Neural cell (in vitro differentiated cells): ENCODE measurements at regions not wholly inside any gene's neighbourhood (a gene's known extent, or its start where the extent isn't known, plus 50 kb on each side); places are given as distances from the start of the nearest gene placed in this dataset.

Experiments used
- H2AFZ ChIP-seq: fragments of 200-600, 300-800 bp; sonication (generic), shearing (Covaris generic); 2 replicates; pipeline ENCODE4 v1.6.0; 2014; ENCODE audit warnings: low read depth, mild to moderate bottlenecking, antibody characterized with exemption, low read length, moderate library complexity
- H3F3A ChIP-seq: fragments of 200-600 bp; shearing (Covaris generic); 2 replicates; pipeline ENCODE4 v1.6.1; 2016; ENCODE audit warnings: mild to moderate bottlenecking, moderate library complexity, mixed read lengths, antibody characterized with exemption, low read length; ENCODE audit not compliant: insufficient read depth, poor library complexity, severe bottlenecking
- H3K27ac ChIP-seq: fragments of 200-600, 300-800 bp; sonication (generic), shearing (Covaris generic); 2 replicates; pipeline ENCODE4 v1.5.1; 2014; ENCODE audit warnings: mild to moderate bottlenecking, low read length, moderate library complexity
- H3K27me3 ChIP-seq: fragments of 300-800, 200-600 bp; sonication (generic), shearing (Covaris generic); 2 replicates; pipeline ENCODE4 v1.6.0; 2014; ENCODE audit warnings: mild to moderate bottlenecking, low read depth, low read length, moderate library complexity; ENCODE audit not compliant: insufficient read depth
- H3K36me3 ChIP-seq: fragments of 300-800, 200-600 bp; sonication (generic), shearing (Covaris generic); 2 replicates; pipeline ENCODE4 v1.5.1; 2014; ENCODE audit warnings: mild to moderate bottlenecking, antibody characterized with exemption, low read length, moderate library complexity; ENCODE audit not compliant: insufficient read depth
- H3K4me2 ChIP-seq: fragments of 300-800, 200-600 bp; sonication (generic), shearing (Covaris generic); 2 replicates; pipeline ENCODE4 v1.6.0; 2014; ENCODE audit warnings: mild to moderate bottlenecking, low read length
- H3K4me3 ChIP-seq: fragments of 300-800, 200-600 bp; sonication (generic), shearing (Covaris generic); 2 replicates; pipeline ENCODE4 v1.5.1; 2014; ENCODE audit warnings: mild to moderate bottlenecking, low read length, moderate library complexity
- H3K79me2 ChIP-seq: fragments of 200-600 bp; shearing (Covaris generic); replicated peaks from 2 replicates; pipeline ENCODE4 v1.6.0; 2014; ENCODE audit warnings: mild to moderate bottlenecking, low read length, moderate library complexity; ENCODE audit not compliant: insufficient read depth
- H3K9ac ChIP-seq: fragments of 300-800, 200-600 bp; sonication (generic), shearing (Covaris generic); 2 replicates; pipeline ENCODE4 v1.6.1; 2016; ENCODE audit warnings: mild to moderate bottlenecking, low read length, mixed read lengths
- H3K9me2 ChIP-seq: fragments of 200-600 bp; shearing (Covaris generic); 2 replicates; pipeline ENCODE4 v1.6.1; 2016; ENCODE audit warnings: mild to moderate bottlenecking, low read length, mixed read lengths; ENCODE audit not compliant: insufficient read depth
- H3K9me3 ChIP-seq: fragments of 200-600, 300-800 bp; sonication (generic), shearing (Covaris generic); 2 replicates; pipeline ENCODE4 v1.6.1; 2016; ENCODE audit warnings: mild to moderate bottlenecking, mixed run types, low read length, moderate library complexity, mixed read lengths
- H4K20me1 ChIP-seq: fragments of 200-600 bp; shearing (Covaris generic); 2 replicates; pipeline ENCODE4 v1.6.1; 2016; ENCODE audit warnings: mild to moderate bottlenecking, mixed run types; ENCODE audit not compliant: insufficient read depth
- EP300 ChIP-seq: fragments of 450-650 bp; conservative IDR thresholded peaks from 2 replicates; pipeline ENCODE4 v1.6.1; 2014; ENCODE audit warnings: antibody characterized with exemption, mild to moderate bottlenecking, moderate library complexity; ENCODE audit not compliant: poor library complexity, severe bottlenecking
- EZH2 ChIP-seq: fragments of 200-600, 300-800 bp; shearing (Covaris generic), sonication (generic); IDR thresholded peaks from 2 replicates; pipeline ENCODE4 v1.6.1; 2014; ENCODE audit warnings: antibody characterized with exemption, low read length, borderline replicate concordance, mild to moderate bottlenecking; ENCODE audit not compliant: insufficient read depth, poor library complexity, severe bottlenecking
- MXI1 ChIP-seq: fragments of 450-650 bp; conservative IDR thresholded peaks from 2 replicates; pipeline ENCODE4 v1.6.1; 2014; ENCODE audit warnings: antibody characterized with exemption, mild to moderate bottlenecking; ENCODE audit not compliant: poor library complexity, severe bottlenecking
- POLR2AphosphoS5 ChIP-seq: IDR thresholded peaks from 2 replicates; pipeline ENCODE4 v1.6.1; 2012
- RAD21 ChIP-seq: fragments of 450-650 bp; conservative IDR thresholded peaks from 2 replicates; pipeline ENCODE4 v1.6.1; 2014; ENCODE audit warnings: antibody characterized with exemption, mild to moderate bottlenecking, moderate library complexity
- REST ChIP-seq: IDR thresholded peaks from 2 replicates; pipeline ENCODE4 v1.6.1; 2012; ENCODE audit warnings: borderline replicate concordance
- SMC3 ChIP-seq: fragments of 450-650 bp; conservative IDR thresholded peaks from 2 replicates; pipeline ENCODE4 v1.6.1; 2014; ENCODE audit warnings: antibody characterized with exemption, mild to moderate bottlenecking, moderate library complexity; ENCODE audit not compliant: poor library complexity
- TAF1 ChIP-seq: IDR thresholded peaks from 2 replicates; pipeline ENCODE4 v1.6.1; 2012; ENCODE audit warnings: low read depth
- TF ChIP-seq, protein P1 (sequence below): fragments of 450-650 bp; IDR thresholded peaks from 2 replicates; pipeline ENCODE4 v1.5.1; 2014; ENCODE audit warnings: antibody characterized with exemption, mild to moderate bottlenecking, moderate library complexity; ENCODE audit not compliant: poor library complexity, severe bottlenecking

- Histone ChIP-seq H2AFZ (no peak overlapping the region), H3K27ac (no peak overlapping the region), H3K36me3 (no peaks in the 10 kb centered on the region), H3K4me2 (no peak overlapping the region), H3K4me3 (no peak overlapping the region), H3K9me3 (no peaks in the 10 kb centered on the region), H3K9me2 (no peaks in the 10 kb centered on the region), H3F3A (no peaks in the 10 kb centered on the region), H3K27me3 (no peaks in the 10 kb centered on the region), H4K20me1 (no peaks in the 10 kb centered on the region), H3K79me2 (no peaks in the 10 kb centered on the region), H3K9ac (no peak overlapping the region)
- TF ChIP-seq POLR2AphosphoS5 (no peak), SMC3 (no peak), EZH2 (no peak), RAD21 (no peak), MXI1 (no peak), EP300 (no peak)
Measured at GRCh38 chr17:53721101-53721500, 101.6 kb upstream of the KIF2B start.

- H3K27me3 ChIP-seq: no peaks in the 10 kb centered on the region
- no peaks in the 10 kb centered on the region for H3K79me2 ChIP-seq
- no peak for TF ChIP-seq EZH2
- no peak for TF ChIP-seq TAF1
- TF ChIP-seq SMC3: no peak
- TF ChIP-seq, protein P1, sequence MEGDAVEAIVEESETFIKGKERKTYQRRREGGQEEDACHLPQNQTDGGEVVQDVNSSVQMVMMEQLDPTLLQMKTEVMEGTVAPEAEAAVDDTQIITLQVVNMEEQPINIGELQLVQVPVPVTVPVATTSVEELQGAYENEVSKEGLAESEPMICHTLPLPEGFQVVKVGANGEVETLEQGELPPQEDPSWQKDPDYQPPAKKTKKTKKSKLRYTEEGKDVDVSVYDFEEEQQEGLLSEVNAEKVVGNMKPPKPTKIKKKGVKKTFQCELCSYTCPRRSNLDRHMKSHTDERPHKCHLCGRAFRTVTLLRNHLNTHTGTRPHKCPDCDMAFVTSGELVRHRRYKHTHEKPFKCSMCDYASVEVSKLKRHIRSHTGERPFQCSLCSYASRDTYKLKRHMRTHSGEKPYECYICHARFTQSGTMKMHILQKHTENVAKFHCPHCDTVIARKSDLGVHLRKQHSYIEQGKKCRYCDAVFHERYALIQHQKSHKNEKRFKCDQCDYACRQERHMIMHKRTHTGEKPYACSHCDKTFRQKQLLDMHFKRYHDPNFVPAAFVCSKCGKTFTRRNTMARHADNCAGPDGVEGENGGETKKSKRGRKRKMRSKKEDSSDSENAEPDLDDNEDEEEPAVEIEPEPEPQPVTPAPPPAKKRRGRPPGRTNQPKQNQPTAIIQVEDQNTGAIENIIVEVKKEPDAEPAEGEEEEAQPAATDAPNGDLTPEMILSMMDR: no peak
- TF ChIP-seq REST: no peak
- TF ChIP-seq EP300: no peak
- no peak for TF ChIP-seq MXI1
- no peak for TF ChIP-seq POLR2AphosphoS5
- no peak overlapping the region for H3K4me2 ChIP-seq
- H3K36me3 ChIP-seq: no peaks in the 10 kb centered on the region
- H3K27ac ChIP-seq: no peak overlapping the region
- no peaks in the 10 kb centered on the region for H3K9me3 ChIP-seq
- no peak overlapping the region for H3K4me3 ChIP-seq
- H3F3A ChIP-seq: no peaks in the 10 kb centered on the region
- no peak overlapping the region for H3K9ac ChIP-seq
- H2AFZ ChIP-seq: no peak overlapping the region
- H3K9me2 ChIP-seq: no peaks in the 10 kb centered on the region
- no peaks in the 10 kb centered on the region for H4K20me1 ChIP-seq
Measured at GRCh38 chr17:53719229-53719628, 103.5 kb upstream of the KIF2B start.
